Caki2 (cell line): ENCODE measurements at regions not wholly inside any gene's neighbourhood (a gene's known extent, or its start where the extent isn't known, plus 50 kb on each side); places are given as distances from the start of the nearest gene placed in this dataset.

Source experiments
- DNase-seq: peaks from one replicate; pipeline ENCODE4 v3.0.0-alpha.2; 2015; ENCODE audit warnings: low read depth
- in situ Hi-C: cut with HindIII; loops from 2 replicates; pipeline ENCODE4 v1.10.0; 2016; ENCODE audit warnings: low sequenced_read_pairs, low pct_unique_long_range_greater_than_20kb, mixed read lengths

GRCh38 chr3:170762064-170762463 lies 107.9 kb downstream of the RPL22L1 start:
- in situ Hi-C loops: no loop called here
- no peak for DNase-seq

- DNase-seq: no peak
- in situ Hi-C loops: no loop called here
Observed at GRCh38 chr3:170761103-170761502, 108.9 kb downstream of the RPL22L1 start.

GRCh38 chr3:170760174-170760526 lies 109.8 kb downstream of the RPL22L1 start:
- DNase-seq: no peak

GRCh38 chr3:170759511-170760173 lies 110.4 kb downstream of the RPL22L1 start:
- no peak for DNase-seq
- in situ Hi-C loops: no loop called here

More at GRCh38 chr3:170760174-170760526, 109.8 kb downstream of the RPL22L1 start:
- in situ Hi-C loops: no loop called here

GRCh38 chr3:170757038-170757437 lies 113.0 kb downstream of the RPL22L1 start:
- in situ Hi-C loops: no loop called here
- no peak for DNase-seq

GRCh38 chr3:170754311-170754693 lies 115.7 kb downstream of the RPL22L1 start:
- no peak for DNase-seq
- in situ Hi-C loops: no loop called here

GRCh38 chr3:170753421-170754310 lies 116.3 kb downstream of the RPL22L1 start:
- in situ Hi-C loops: no loop called here
- DNase-seq: no peak

GRCh38 chr3:170752571-170753155 lies 117.3 kb downstream of the RPL22L1 start:
- in situ Hi-C loops: no loop called here
- DNase-seq: no peak

GRCh38 chr3:170751899-170752293 lies 118.1 kb downstream of the RPL22L1 start:
- DNase-seq: no peak
- in situ Hi-C loops: no loop called here

GRCh38 chr3:170751083-170751898 lies 118.7 kb downstream of the RPL22L1 start:
- in situ Hi-C loops: no loop called here
- peak; percentile 94 for DNase-seq

GRCh38 chr3:170750478-170750830 lies 119.5 kb downstream of the RPL22L1 start:
- DNase-seq: no peak
- in situ Hi-C loops: no loop called here

- in situ Hi-C loops: no loop called here
Observed at GRCh38 chr3:170749765-170750477, 120.1 kb downstream of the RPL22L1 start.

GRCh38 chr3:170749185-170749584 lies 120.8 kb downstream of the RPL22L1 start:
- no peak for DNase-seq
- in situ Hi-C loops: no loop called here

More at GRCh38 chr3:170749765-170750477, 120.1 kb downstream of the RPL22L1 start:
- no peak for DNase-seq

- DNase-seq: no peak
- in situ Hi-C loops: no loop called here
Observed at GRCh38 chr3:170746175-170746942, 123.6 kb downstream of the RPL22L1 start.

GRCh38 chr3:170745211-170745718 lies 124.7 kb downstream of the RPL22L1 start:
- peak; percentile 91 for DNase-seq
- in situ Hi-C loops: no loop called here

- DNase-seq: no peak
- in situ Hi-C loops: no loop called here
Observed at GRCh38 chr3:170741756-170742529, 128.1 kb downstream of the RPL22L1 start.
